T-helper 1 cell treated with Interleukin-12 subunit alpha and Interleukin-12 subunit beta and Interleukin-4 antibody, amounts not matched to agents 30 ng/mL and 1 ng/mL, for 36 hours (primary cell): ENCODE measurements at regions not wholly inside any gene's neighbourhood (a gene's known extent, or its start where the extent isn't known, plus 50 kb on each side); places are given as distances from the start of the nearest gene placed in this dataset.
"Not testable (repeated sequence)": the region's sequence is repeated elsewhere in the genome, so short reads cannot be mapped to it uniquely, and the experiment has no call there.

ENCODE experiments used
- intact Hi-C: fragments of 100-400 bp; cut with micrococcal nuclease; formaldehyde crosslinking; loops from one replicate; pipeline ENCODE4 v1.15.1; 2024

DNA sequence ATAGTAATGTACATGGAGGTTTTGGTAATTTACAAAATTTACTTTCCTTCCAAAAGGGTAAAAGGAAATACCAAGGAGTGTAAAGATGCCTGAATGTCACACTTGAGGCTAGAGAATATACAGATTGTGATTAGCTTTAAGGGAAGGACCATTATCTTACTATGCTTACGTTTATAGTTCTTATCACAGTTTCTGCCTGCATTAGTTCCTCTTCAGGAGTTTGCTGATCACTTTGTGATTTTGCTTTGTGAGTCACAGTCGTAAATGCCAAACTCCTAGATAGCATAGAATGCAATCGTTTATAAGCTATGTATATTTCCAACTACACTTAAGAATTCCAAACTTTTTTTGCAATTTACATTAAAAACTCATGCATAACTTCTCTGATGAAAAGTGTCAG lies 1034.6 kb downstream of the DIPK2A start:
- intact Hi-C loops, result no loop called here

DNA sequence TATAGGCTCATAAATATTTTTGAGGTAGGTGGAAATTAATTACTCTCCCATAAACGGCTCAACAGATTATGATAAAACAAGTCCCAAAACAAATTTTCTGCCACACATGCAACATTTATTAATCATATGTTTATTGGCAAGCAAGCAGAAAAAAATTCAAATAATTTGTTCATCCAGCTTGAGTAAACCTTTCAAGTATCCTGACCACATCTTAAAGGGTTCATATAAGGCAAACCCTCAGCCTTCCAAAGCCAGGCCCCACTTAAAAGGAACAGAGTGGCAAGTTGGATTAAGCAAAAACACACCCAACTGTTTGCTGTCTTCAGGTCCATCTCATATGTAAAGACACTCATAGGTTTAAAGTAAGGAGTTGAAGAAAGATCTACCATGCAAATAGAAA lies 1042.3 kb downstream of the DIPK2A start:
- intact Hi-C loops, result no loop called here

DNA sequence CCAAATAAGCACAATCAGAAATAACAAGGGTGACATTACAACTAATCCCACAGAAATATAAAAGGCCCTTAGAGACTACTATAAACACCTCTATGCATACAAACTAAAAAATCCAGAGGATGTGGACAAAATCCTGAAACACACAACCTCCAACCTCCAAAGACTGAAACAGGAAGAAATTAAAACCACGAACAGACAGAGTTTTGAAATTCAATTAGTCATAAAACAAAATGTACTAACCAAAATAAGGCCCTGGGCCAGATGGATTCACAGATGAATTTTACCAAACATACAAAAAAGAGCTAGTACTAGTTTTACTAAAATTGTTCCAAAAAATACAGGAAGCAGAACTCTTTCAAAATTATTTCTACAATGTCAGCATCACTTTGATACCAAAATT lies 1043.6 kb downstream of the DIPK2A start:
- intact Hi-C loops, result no loop called here

DNA sequence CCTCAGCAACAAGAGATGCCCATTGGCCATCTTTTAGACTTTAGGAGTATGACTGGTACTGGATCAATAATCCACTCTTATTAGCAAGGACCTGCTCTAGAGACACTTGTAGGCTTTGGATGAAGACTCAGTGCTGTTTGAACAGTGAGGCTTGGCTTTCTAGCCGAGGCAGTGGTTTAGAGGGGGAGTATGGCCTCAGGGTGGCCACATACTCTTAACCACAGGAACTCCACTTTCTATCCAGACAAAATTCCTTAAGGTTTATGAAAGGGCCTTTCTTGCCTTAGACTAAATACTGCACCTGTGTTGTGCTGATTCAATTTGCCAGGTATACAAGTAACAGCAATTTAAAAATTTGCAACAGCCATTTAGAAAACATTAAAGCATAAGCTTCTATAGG lies 1046.3 kb downstream of the DIPK2A start:
- intact Hi-C loops, result no loop called here

DNA sequence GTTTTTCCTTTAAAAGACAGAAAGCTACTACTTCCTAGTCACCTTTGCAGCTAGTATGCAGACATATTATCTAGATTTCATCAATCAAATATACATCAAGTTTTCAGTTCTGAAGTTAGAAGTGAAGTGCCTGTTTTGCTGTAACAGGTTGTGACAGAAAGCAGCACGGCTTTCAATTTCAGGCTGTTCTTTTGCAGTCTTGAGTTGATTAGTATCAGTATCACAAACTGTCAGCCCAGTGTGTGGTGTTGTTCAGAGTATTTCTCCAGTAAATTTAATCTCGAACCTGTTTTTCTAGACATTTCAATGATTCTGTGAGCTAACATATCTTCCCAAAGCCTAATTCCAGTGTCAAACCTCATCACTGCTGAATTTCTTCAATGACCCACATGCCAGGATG lies 1050.8 kb downstream of the DIPK2A start:
- intact Hi-C loops, result no loop called here

DNA sequence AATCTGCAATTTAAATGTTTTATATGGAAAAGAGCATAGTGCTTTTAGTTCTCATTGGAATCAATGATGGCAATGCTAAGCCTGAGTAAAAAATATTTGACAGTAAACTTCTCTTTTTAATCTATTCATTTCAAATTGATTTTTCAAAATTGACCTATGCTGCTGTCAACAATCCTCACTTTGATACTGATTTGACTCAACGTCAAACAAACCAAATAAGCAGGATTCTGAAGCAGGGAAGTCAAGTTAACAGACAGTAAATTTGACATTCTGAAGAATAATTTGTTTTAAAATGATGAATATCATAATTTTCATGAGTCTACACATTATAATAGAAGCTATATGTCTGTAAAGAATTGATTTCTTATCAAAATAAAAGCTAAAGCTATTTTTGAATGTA lies 1053.1 kb downstream of the DIPK2A start:
- intact Hi-C loops, result no loop called here

DNA sequence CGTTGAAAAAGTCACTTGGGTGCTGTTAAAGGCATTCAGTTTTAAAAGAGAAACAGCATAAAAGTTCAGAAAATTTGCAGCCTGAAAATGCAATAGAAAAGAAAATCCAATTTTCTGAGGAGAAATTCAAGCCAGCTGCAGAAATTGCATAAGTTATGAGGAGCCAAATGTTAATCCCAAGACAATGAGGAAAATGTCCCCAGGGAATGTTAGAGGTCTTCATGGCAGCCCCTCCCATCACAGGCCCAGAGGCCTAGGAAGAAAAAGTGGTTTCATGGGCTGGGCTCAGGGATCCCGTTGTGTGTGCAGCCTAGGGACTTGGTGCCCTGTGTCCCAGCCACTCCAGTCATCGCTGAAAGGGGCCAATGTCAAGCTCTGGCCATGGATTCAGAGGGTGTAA lies 1055.6 kb downstream of the DIPK2A start:
- intact Hi-C loops, result not testable (repeated sequence)

DNA sequence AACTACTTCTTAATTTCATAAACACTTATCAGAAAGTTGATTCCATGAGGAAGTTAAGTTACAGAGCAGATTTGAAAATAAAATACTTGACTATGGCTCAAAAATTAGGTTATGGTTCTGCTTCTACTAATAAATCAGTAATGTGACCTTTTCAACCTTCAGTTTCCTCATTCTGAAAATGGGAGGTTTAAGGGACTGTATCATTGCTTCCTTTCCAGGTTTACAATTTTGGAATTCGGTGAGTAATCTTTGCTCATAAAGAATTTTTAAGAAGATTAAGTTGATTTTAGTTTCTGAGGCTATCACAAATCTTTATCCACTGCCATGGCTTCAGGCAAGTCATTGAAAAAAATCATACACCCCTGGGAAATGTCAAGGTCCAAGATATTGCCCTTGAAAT lies 1061.2 kb downstream of the DIPK2A start:
- intact Hi-C loops, result no loop called here

DNA sequence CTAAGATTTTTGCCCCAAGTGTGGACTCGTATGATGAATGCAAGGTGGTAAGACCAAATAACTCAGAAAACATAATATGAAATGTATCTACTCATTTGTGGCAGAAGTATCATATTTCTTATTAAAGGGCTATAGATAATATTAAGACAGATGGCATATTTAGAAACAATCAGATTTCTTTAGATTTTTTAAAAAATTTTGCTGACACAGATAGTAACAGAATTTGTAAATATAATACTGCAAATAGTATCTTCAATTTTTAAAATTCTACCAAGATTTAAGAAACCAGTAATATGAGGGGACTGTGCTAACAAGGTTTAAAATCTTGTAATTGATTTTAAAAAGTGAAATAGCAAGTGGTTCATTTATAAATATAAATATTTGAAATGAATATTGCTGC lies 1064.1 kb downstream of the DIPK2A start:
- intact Hi-C loops, result no loop called here

DNA sequence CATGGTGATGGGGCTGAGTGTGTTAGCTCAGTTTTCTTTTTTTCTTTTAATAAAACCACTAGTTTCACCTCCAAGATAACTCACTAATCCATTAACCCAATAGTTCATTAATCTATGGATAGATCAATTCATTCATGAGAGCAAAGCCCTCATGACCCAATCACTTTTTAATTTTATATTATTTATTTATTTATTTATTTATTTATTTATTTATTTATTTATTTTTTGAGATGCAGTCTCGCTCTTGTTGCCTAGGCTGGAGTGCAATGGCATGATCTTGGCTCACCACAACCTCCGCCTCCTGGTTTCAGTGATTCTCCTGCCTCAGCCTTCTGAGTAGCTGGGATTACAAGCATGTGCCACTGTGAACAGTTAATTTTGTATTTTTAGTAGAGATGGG lies 1082.4 kb downstream of the DIPK2A start:
- intact Hi-C loops, result not testable (repeated sequence)

DNA sequence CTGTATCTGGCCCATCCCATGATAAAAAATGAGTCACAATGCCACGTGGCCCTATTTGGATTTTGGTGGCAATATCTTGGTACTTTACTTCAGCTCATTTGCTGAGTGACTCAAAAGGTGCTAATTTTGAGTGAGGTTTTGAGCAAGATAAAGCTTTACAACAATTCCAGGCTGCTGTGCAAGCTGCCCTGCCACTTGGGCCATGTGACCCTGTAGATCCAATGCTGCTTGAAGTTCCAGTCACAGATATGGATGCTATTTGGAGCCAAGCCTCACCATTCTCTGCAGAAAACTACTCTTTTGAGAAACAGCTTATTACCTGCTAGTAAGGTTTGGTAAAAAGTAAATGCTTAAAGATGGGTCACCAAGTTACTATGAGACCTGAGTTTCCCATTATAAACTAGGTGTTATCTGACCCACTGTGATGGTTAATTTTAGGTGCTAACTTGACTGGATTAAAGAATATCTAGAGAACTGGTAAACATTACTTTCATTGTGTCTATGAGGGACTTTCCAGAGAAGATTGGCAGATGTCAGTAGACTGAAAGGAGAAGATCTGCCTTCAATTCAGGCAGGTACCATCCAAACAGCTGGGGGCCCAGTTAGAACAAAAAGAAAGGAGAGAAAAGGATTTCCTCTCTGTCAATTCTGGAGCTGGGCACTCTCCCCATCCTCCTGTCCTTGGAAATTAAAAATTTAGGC lies 1083.9 kb downstream of the DIPK2A start:
- intact Hi-C loops, result no loop called here

DNA sequence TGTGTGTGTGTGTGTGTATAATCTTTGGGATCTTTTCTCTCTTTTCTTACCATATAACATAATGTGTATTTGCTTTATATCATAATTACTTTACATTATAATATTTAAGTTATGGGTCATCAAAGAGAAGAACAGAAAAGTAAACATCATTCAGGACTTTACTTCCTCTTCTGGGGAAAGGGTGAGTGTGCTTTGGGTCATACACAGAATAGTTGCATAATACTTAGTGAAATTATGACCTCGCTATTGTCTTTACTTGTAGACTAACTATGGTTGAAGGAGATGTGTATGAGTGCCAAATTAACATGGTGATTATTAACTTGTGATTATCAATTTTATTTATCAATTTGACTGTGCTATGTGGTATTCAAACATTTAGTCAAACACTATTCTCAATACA lies 1086.9 kb downstream of the DIPK2A start:
- intact Hi-C loops, result no loop called here

DNA sequence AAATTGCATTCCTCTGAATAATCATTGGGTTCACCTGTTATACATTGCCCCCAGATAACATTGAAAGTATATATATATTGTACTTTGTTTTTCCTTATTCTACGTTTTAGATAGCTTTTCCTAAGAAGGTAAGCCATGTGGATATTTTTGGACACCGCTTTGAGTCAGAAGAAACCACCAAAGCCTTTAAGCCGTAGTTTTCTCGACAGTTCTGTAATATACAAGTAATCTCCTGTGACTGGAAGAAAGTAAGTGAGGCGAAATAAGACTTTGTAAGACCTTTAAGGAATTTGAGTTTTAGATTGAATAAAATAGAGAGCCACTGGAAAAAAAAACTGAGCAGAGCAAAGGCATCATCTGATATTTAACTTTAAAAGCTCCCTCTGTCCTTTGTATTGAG lies 1092.0 kb downstream of the DIPK2A start:
- intact Hi-C loops, result no loop called here

DNA sequence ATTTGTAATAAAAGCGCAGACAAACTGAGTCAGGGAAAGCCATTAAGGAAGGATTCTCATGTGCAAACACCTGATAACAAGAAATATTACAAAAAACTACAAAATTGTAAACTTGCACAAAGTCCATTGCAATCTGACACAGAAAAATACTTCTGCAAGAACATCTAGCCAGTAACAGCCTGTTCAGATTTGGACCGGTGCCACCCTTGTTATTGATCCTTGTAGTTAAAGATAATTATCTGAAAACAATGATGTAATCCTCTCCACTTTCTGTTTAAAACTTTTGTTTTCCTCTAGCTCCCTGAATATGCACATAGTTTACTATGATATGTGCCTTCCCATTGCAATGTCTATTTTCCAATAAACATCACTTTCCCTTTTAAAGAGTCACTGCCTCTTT lies 1090.2 kb downstream of the PLOD2 start:
- intact Hi-C loops, result no loop called here

DNA sequence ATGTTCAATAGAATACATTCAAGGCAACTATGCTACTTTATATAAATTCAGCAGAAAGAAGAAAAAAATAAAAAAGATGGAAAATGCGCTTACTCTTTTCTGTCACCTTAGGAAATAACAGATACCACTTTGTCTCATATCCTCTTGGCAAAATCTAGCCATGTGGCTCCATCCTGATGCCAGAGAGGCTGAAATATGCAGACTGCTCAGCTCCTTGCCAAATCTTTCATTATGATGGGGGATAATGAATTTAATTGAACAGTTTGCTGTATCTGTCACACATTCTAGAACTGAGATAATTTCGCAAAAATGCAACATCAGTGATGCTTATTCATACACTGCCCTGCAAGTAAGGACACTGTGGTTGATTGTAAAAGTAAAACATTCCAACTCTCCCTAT lies 1081.5 kb downstream of the PLOD2 start:
- intact Hi-C loops, result no loop called here

DNA sequence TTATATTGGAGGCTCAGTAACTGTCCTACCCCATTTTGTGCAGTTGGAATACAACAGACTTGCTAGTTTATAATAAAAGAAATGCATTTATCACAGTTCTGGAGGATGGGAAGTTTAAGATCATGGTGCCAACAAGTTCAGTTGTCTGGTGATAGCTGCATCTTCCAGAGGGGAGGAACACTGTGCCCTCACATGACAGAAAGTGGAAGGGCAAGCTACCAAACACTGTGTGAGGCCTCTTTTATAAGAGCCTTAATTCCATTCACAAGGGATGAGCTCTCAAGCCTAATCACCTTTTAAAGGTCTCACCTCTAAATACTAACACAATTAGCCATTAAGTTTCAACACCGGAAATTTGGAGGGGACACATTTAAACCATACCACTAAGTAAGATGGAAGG lies 1073.9 kb downstream of the PLOD2 start:
- intact Hi-C loops, result no loop called here

DNA sequence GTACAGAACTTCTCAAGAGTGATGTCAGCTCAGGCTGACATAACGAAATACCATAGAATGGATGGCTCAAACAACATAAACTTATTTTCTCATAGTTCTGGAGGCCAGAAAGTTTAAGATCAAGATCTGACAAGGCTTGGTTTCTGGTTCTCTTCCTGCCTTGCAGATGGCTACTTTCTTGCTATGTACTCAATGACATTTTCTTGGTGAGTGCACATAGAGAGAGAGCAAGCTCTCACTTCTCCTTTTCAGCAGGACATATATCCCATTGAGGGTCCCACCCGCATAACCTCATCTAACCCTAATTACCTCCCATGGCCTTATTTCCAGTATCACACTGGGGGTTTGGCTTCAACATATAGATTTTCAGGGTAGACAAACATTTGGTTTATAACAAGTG lies 1072.1 kb downstream of the PLOD2 start:
- intact Hi-C loops, result no loop called here

DNA sequence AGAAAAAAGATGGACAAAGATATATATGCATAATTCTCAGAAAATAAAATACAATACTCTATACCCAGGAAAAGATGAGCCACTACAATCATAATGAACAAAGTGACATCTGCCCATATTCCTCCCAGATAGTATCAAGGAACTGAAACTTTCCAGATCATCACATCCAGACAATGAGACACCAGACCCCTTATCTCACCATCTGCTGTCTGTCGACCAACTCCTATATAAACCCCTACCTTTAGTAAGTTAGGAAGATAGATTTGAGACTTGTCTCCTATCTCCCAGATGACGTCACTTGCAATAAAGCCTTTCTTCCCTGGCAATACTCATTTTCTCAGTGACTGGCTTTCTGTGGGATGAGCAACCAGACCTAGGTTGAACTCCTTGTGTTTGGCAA lies 1071.6 kb downstream of the PLOD2 start:
- intact Hi-C loops, result no loop called here

DNA sequence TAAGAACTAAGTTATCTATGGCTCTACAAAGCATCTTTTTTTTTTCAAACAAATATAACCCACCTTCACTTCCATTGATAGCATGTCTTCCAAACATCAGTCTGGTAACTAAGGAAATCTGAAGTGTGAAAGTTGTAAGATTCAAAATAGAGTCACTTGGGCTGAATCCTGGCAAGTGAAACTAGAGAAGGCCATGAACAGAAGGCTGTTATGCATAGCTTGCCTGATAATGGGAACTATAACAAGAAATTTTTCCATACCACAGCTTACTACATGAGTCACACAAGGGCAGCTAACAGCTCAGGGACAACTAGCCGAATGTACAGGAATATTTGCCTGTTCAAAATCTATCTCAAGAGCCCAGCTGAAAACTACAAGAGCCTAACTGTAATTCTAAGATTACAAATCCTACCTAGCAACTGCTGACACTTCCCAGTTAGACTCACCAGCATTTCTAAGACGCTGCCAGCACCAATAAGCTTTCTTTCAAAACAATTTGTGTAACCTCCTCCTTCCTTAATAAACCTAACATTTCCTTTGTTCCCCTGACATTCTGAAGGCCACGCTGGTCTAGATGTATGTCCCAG lies 1066.5 kb downstream of the PLOD2 start:
- intact Hi-C loops, result no loop called here

DNA sequence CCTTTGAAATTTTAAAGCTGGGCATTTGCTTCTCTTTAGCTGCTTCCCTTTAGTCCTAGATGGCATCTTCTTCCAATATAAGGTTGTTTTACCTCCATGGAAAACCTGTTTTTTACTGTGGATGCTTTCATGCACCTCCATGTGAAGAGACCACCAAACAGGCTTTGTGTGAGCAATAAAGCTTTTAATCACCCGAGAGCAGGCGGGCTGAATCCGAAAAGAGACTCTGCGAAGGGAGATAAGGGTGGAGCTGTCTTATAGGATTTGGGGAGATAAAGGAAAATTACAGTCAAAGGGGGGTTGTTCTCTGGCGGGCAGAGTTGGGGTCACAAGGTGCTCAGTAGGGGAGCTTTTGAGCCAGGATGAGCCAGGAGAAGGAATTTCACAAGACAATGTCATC lies 1049.8 kb downstream of the PLOD2 start:
- intact Hi-C loops, result not testable (repeated sequence)

DNA sequence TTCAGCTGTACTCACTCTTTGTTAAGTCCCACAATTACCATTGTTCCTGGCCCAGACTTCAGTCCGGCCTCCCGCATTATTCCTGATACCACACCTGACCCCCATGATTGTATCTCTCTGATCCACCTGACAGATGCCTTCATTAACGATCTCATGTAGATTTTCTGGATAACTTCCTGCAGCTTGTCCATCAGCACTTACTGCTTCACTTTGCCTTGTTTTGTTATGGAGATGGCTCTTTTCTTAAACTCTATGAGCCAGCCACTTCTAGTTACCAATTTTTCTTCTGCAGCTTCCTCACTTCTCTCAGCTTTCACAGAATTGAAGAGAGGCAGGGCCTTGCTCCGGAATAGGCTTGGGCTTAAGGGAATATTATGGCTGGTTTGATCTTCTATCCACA lies 1044.2 kb downstream of the PLOD2 start:
- intact Hi-C loops, result no loop called here

DNA sequence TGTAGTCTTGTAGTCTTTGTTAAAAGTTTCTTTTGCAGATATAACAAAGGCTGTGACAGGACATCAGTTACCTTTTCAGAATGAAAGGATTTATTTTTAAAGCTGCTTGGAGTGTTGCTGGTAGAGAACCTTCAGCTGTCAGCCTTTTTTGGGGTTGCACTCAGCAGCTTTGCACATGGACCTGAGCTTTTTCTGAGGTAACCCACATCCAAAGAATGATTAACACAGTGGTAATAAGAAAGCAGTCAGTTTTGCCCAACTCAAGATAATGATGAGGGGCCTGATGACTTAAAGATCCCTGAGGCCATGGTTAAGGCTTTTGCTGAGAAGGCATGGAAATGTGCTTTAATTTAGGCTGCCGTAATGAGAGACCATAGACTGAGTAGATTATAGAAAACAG lies 1042.7 kb downstream of the PLOD2 start:
- intact Hi-C loops, result no loop called here

DNA sequence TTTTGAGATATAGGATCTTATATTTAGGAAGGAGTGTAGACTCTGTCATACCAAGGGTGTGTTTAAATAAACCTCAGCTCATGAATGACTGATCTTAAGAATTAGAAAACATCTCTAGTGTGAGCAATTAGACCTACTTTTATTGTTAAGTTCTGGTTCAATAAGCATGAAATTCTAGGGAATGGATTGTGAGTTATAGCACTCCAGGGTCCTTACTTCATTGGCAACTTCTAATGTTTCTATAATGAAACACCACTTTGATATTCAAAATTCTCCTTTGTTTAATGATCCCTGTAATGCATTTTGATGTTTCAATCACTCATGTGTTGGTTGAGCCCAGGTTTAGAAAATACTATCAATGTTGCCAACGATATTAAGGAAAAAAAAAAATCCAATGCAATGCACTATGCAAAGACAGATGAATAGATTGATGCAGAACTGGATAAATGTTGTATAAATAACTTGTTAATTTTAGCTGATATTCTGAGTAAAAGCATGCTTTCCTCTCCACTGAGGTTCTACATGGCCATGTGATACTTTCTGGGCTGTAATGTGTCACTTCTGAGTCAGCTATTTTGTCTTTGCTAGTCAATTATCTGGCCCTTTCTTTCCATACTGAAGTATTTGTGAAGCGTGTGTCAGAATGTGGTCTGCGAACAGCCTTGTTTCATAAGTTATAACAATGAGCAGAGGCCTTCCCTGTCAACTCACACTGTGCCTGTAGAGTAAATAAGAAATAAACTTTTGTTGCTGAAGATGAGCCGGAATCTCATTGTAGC lies 1035.9 kb downstream of the PLOD2 start:
- intact Hi-C loops, result no loop called here
